ENCODE measurements at regions not wholly inside any gene's neighbourhood (a gene's known extent, or its start where the extent isn't known, plus 50 kb on each side); places are given as distances from the start of the nearest gene placed in this dataset.

DNA sequence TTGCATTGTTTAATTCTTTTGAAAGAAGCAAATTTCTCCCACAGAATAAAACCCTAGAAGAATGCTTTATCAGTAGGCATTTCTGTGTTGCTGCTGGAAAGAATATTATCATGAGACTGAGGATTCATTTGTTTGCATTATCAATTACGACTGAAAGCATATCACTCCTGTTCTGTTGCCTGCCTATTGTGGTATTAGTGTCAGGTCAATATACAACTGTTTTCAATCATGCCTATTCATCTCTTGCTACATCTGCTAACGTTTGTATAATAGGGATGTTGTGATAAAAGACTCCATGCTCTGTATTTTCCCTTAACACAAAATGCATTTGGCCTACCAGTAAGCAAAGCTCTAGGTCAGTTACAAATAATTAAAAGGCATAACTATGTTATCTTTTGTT is 221.5 kb downstream of the PTPRC start:
- no peaks in the 10 kb centered on the region for H3K36me3 ChIP-seq (ENCODE audit: control insufficient read depth in 2 of 2, insufficient read depth in 2 of 2, low read length in 1 of 2)
- no peak overlapping the region for H3K4me2 ChIP-seq (ENCODE audit: control insufficient read depth, insufficient read depth)
- ChIA-PET RAD21 (ENCODE audit: unreplicated experiment) (no interaction called here), CTCF (no interaction called here), POLR2A (no interaction called here), SMC1A (ENCODE audit: uncharacterized antibody, unreplicated experiment) (no interaction called here)
- no peak overlapping the region for H3K27ac ChIP-seq (ENCODE audit: control insufficient read depth, insufficient read depth)
- no TSS peak for BruUV-seq (replicated peaks)
- H3K9ac ChIP-seq (ENCODE audit: control insufficient read depth, insufficient read depth, low read length) = no peak overlapping the region
- ATAC-seq = no peak
- 26% methylated on average over 2 of the region's 2 CpGs for WGBS (ENCODE audit: insufficient coverage, insufficient replicate concordance, low lambda C conversion rate, missing lambda C conversion rate)
- H3K27me3 ChIP-seq (replicated peaks in 1 of 2; ENCODE audit: control insufficient read depth in 2 of 2, insufficient read depth in 2 of 2, low read length in 1 of 2) = no peaks in the 10 kb centered on the region
- H4K20me1 ChIP-seq (ENCODE audit: control insufficient read depth, insufficient read depth) = no peaks in the 10 kb centered on the region
- in situ Hi-C loops (cut with MboI) (no loop called here), intact Hi-C loops (cut with micrococcal nuclease; ENCODE audit: unreplicated experiment) (no loop called here)
- no peak overlapping the region for H2AFZ ChIP-seq (ENCODE audit: control insufficient read depth, low read depth, low read length)
- DNase-seq (ENCODE audit: low read depth, low spot score) = no peak
- H3K9me3 ChIP-seq (replicated peaks; ENCODE audit: control insufficient read depth, insufficient read depth, low read length) = no peaks in the 10 kb centered on the region; the same call in 2 of the 3 replicates
- H3K79me2 ChIP-seq (ENCODE audit: control insufficient read depth, insufficient read depth, low read length) = no peaks in the 10 kb centered on the region
- H3K4me3 ChIP-seq = no peak overlapping the region
- FAIRE-seq = no peak
- H3K4me1 ChIP-seq (ENCODE audit: control insufficient read depth, insufficient read depth, low read length) = no peaks in the 10 kb centered on the region
- TF ChIP-seq SUPT20H (IDR thresholded peaks at IDR 0.05; ENCODE audit: borderline replicate concordance, control insufficient read depth, low read depth, low read length) = no peak
- no peak for TF ChIP-seq SIX5 (IDR thresholded peaks at IDR 0.05; ENCODE audit: low read depth, low read length, severe bottlenecking)
- TF ChIP-seq, protein P1, sequence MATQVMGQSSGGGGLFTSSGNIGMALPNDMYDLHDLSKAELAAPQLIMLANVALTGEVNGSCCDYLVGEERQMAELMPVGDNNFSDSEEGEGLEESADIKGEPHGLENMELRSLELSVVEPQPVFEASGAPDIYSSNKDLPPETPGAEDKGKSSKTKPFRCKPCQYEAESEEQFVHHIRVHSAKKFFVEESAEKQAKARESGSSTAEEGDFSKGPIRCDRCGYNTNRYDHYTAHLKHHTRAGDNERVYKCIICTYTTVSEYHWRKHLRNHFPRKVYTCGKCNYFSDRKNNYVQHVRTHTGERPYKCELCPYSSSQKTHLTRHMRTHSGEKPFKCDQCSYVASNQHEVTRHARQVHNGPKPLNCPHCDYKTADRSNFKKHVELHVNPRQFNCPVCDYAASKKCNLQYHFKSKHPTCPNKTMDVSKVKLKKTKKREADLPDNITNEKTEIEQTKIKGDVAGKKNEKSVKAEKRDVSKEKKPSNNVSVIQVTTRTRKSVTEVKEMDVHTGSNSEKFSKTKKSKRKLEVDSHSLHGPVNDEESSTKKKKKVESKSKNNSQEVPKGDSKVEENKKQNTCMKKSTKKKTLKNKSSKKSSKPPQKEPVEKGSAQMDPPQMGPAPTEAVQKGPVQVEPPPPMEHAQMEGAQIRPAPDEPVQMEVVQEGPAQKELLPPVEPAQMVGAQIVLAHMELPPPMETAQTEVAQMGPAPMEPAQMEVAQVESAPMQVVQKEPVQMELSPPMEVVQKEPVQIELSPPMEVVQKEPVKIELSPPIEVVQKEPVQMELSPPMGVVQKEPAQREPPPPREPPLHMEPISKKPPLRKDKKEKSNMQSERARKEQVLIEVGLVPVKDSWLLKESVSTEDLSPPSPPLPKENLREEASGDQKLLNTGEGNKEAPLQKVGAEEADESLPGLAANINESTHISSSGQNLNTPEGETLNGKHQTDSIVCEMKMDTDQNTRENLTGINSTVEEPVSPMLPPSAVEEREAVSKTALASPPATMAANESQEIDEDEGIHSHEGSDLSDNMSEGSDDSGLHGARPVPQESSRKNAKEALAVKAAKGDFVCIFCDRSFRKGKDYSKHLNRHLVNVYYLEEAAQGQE (IDR thresholded peaks at IDR 0.05; ENCODE audit: low read depth, low read length) = no peak
- TF ChIP-seq, protein P2, sequence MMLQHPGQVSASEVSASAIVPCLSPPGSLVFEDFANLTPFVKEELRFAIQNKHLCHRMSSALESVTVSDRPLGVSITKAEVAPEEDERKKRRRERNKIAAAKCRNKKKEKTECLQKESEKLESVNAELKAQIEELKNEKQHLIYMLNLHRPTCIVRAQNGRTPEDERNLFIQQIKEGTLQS (IDR thresholded peaks at IDR 0.05; ENCODE audit: borderline replicate concordance, extremely low read depth, low read depth, low read length) = no peak
- TF ChIP-seq, protein P3, sequence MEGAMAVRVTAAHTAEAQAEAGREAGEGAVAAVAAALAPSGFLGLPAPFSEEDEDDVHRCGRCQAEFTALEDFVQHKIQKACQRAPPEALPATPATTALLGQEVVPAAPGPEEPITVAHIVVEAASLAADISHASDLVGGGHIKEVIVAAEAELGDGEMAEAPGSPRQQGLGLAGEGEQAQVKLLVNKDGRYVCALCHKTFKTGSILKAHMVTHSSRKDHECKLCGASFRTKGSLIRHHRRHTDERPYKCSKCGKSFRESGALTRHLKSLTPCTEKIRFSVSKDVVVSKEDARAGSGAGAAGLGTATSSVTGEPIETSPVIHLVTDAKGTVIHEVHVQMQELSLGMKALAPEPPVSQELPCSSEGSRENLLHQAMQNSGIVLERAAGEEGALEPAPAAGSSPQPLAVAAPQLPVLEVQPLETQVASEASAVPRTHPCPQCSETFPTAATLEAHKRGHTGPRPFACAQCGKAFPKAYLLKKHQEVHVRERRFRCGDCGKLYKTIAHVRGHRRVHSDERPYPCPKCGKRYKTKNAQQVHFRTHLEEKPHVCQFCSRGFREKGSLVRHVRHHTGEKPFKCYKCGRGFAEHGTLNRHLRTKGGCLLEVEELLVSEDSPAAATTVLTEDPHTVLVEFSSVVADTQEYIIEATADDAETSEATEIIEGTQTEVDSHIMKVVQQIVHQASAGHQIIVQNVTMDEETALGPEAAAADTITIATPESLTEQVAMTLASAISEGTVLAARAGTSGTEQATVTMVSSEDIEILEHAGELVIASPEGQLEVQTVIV (IDR thresholded peaks at IDR 0.05; ENCODE audit: borderline replicate concordance, partially characterized antibody) = no peak
- TF ChIP-seq, protein P4, sequence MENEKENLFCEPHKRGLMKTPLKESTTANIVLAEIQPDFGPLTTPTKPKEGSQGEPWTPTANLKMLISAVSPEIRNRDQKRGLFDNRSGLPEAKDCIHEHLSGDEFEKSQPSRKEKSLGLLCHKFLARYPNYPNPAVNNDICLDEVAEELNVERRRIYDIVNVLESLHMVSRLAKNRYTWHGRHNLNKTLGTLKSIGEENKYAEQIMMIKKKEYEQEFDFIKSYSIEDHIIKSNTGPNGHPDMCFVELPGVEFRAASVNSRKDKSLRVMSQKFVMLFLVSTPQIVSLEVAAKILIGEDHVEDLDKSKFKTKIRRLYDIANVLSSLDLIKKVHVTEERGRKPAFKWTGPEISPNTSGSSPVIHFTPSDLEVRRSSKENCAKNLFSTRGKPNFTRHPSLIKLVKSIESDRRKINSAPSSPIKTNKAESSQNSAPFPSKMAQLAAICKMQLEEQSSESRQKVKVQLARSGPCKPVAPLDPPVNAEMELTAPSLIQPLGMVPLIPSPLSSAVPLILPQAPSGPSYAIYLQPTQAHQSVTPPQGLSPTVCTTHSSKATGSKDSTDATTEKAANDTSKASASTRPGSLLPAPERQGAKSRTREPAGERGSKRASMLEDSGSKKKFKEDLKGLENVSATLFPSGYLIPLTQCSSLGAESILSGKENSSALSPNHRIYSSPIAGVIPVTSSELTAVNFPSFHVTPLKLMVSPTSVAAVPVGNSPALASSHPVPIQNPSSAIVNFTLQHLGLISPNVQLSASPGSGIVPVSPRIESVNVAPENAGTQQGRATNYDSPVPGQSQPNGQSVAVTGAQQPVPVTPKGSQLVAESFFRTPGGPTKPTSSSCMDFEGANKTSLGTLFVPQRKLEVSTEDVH (IDR thresholded peaks at IDR 0.05; ENCODE audit: low read depth, partially characterized antibody) = no peak
- TF ChIP-seq, protein P5, sequence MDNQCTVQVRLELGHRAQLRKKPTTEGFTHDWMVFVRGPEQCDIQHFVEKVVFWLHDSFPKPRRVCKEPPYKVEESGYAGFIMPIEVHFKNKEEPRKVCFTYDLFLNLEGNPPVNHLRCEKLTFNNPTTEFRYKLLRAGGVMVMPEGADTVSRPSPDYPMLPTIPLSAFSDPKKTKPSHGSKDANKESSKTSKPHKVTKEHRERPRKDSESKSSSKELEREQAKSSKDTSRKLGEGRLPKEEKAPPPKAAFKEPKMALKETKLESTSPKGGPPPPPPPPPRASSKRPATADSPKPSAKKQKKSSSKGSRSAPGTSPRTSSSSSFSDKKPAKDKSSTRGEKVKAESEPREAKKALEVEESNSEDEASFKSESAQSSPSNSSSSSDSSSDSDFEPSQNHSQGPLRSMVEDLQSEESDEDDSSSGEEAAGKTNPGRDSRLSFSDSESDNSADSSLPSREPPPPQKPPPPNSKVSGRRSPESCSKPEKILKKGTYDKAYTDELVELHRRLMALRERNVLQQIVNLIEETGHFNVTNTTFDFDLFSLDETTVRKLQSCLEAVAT (IDR thresholded peaks at IDR 0.05) = no peak
- no peak for TF ChIP-seq SRF (IDR thresholded peaks at IDR 0.05; ENCODE audit: low read depth in 2 of 2, low read length in 2 of 2)
- no peak for TF ChIP-seq FOS (IDR thresholded peaks at IDR 0.05; ENCODE audit: borderline replicate concordance, extremely low read depth, insufficient read length)
- TF ChIP-seq MXI1 (IDR thresholded peaks at IDR 0.05; ENCODE audit: low read depth, low read length) = no peak
